ENCODE measurements at regions not wholly inside any gene's neighbourhood (a gene's known extent, or its start where the extent isn't known, plus 50 kb on each side); places are given as distances from the start of the nearest gene placed in this dataset.

DNA sequence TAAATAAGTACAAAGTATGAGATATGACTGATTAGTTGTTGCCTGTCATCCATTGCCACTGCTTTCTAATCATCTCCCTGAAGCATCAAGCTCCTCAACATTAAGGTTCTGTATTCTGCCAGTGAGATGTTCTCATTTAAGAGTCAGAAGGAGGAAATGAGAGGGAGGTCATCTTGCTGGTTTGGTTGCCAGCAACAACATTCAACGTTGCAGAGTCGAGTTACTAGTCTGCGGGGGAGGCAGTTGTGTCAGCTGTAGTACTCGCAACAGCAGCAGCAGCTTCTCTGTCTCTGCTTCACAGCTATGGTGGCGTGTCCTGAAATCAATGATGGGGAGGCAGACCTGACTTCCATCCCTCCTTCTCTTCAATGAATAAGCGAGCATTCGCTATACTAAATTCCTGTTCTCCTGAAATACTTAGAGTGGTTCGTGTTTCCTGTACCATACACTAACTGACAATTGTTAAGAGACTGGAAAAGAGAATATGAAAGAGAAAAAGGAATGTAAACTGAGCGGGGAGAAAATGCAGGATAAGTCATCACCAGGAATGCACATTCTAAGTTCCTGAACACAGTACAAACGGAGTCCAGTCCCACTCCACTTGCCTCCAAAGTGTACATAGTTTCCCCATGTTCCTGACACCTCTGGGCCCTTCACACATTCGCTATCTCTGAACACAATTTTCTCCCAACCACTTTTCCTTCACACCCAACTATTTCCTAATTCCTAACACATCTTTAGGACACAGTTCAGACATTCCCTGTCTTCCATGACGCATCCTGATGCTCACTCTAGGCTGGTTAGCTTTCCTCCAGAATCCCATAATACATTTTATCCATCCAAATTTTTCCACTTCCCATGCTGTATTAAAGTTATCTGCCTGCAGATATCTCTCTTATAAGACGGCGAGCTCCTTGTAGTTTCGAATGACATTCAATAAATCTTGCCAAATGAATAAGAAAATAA is 263.0 kb downstream of the KLF12 start:
- Histone ChIP-seq H3K9me2 (replicated peaks; ENCODE audit: low read length) (no peaks in the 10 kb centered on the region), H2AFZ (ENCODE audit: low read length) (no peak overlapping the region), H3K27me3 (ENCODE audit: low read length) (no peaks in the 10 kb centered on the region), H3F3A (ENCODE audit: low read length, unreplicated experiment) (no peaks in the 10 kb centered on the region), H3K4me3 (ENCODE audit: low read length) (no peak overlapping the region), H4K20me1 (ENCODE audit: low read length) (no peaks in the 10 kb centered on the region), H3K36me3 (ENCODE audit: low read depth, low read length) (no peaks in the 10 kb centered on the region), H3K4me1 (ENCODE audit: insufficient read depth, low read length) (no peaks in the 10 kb centered on the region), H3K9me3 (ENCODE audit: low read length) (no peaks in the 10 kb centered on the region), H3K27ac (ENCODE audit: low read length) (no peak overlapping the region), H3K9ac (ENCODE audit: low read length) (no peak overlapping the region), H3K79me2 (ENCODE audit: low read length) (no peaks in the 10 kb centered on the region), H3K4me2 (ENCODE audit: low read length) (no peak overlapping the region)
- DNase-seq (no peak), ATAC-seq (no peak)
- ChIA-PET POLR2A (ENCODE audit: unreplicated experiment) (no interaction called here), CTCF (no interaction called here)
- TF ChIP-seq EZH2 (IDR thresholded peaks at IDR 0.05; ENCODE audit: low read length, unreplicated experiment) (no peak), EZH2phosphoT487 (IDR thresholded peaks at IDR 0.05; ENCODE audit: borderline replicate concordance, low read length) (no peak)
- TF ChIP-seq, protein P1, sequence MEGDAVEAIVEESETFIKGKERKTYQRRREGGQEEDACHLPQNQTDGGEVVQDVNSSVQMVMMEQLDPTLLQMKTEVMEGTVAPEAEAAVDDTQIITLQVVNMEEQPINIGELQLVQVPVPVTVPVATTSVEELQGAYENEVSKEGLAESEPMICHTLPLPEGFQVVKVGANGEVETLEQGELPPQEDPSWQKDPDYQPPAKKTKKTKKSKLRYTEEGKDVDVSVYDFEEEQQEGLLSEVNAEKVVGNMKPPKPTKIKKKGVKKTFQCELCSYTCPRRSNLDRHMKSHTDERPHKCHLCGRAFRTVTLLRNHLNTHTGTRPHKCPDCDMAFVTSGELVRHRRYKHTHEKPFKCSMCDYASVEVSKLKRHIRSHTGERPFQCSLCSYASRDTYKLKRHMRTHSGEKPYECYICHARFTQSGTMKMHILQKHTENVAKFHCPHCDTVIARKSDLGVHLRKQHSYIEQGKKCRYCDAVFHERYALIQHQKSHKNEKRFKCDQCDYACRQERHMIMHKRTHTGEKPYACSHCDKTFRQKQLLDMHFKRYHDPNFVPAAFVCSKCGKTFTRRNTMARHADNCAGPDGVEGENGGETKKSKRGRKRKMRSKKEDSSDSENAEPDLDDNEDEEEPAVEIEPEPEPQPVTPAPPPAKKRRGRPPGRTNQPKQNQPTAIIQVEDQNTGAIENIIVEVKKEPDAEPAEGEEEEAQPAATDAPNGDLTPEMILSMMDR (conservative IDR thresholded peaks at IDR 0.05; ENCODE audit: low read depth, low read length), result no peak
- BruUV-seq (replicated peaks), result no TSS peak
- intact Hi-C loops (cut with micrococcal nuclease), result no loop called here

DNA sequence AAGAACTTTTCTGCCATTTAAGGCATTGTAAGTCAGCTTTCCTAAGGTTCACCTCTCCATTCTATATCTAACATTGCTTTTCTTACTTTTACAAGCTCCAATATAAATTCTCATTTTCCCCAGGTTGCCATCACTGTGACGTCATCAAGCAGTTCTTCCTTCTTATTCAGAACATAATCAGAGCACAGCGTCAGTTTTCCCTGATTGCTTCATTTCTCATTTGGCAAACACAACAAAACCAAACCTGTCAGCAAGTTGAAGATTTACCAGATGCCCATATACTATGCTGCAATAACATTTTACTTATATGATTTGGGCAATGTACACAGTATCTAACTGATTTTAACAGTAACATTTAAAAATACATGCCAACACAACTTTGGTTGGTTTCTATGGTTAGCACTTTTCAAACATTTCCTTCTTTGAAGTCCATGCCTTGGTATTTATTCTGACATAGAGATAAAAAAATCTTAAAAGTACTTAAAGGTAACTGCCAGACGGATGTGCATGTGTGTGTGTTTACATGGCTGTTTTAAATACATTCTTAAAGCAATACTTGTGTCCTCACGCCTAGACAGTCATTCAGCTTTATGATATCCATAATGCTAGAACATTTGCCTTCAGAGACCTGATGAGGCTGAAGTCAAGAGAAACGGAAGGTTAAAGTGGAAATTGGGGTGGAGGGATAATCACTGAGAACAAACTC is 264.0 kb downstream of the KLF12 start:
- intact Hi-C loops (cut with micrococcal nuclease), result no loop called here
- Histone ChIP-seq H3K79me2 (ENCODE audit: low read length) (no peaks in the 10 kb centered on the region), H4K20me1 (ENCODE audit: low read length) (no peaks in the 10 kb centered on the region), H3K9ac (ENCODE audit: low read length) (no peak overlapping the region), H3K9me2 (replicated peaks; ENCODE audit: low read length) (no peaks in the 10 kb centered on the region), H3K27ac (ENCODE audit: low read length) (no peak overlapping the region), H3K4me3 (ENCODE audit: low read length) (no peak overlapping the region), H3F3A (ENCODE audit: low read length, unreplicated experiment) (no peaks in the 10 kb centered on the region), H3K4me1 (ENCODE audit: insufficient read depth, low read length) (no peaks in the 10 kb centered on the region), H3K4me2 (ENCODE audit: low read length) (no peak overlapping the region), H3K9me3 (ENCODE audit: low read length) (no peaks in the 10 kb centered on the region), H2AFZ (ENCODE audit: low read length) (no peak overlapping the region), H3K27me3 (ENCODE audit: low read length) (no peaks in the 10 kb centered on the region), H3K36me3 (ENCODE audit: low read depth, low read length) (no peaks in the 10 kb centered on the region)
- no peak for ATAC-seq
- BruUV-seq (replicated peaks), result no TSS peak
- no peak for DNase-seq
- no peak for TF ChIP-seq EZH2 (IDR thresholded peaks at IDR 0.05; ENCODE audit: low read length, unreplicated experiment)
- TF ChIP-seq, protein P1 (conservative IDR thresholded peaks at IDR 0.05; ENCODE audit: low read depth, low read length), result no peak
- no peak for TF ChIP-seq EZH2phosphoT487 (IDR thresholded peaks at IDR 0.05; ENCODE audit: borderline replicate concordance, low read length)
- POLR2A ChIA-PET (ENCODE audit: unreplicated experiment), result no interaction called here
- CTCF ChIA-PET, result no interaction called here

DNA sequence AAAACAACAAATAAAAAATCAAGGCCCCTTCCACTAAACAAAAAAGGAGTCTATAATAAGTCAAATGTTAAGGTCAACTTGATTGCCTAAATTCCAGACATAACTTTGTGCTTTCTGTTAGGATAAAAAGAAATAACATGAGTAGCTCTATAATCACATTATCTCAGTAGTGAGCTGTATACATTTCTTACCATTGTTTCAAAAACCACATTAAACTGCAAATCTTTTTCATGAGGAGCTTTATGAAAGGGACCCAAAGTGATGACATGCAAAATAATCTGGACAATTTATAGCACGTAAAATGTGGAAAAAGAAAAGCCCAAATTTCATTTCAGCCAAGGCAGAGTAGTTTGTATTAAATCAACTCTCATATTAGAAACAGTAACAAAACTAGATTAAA is 269.2 kb downstream of the KLF12 start:
- no peaks in the 10 kb centered on the region for H3F3A ChIP-seq (ENCODE audit: low read length, unreplicated experiment)
- H3K9ac ChIP-seq (ENCODE audit: low read length), result no peak overlapping the region
- POLR2A ChIA-PET (ENCODE audit: unreplicated experiment), result no interaction called here
- no peak for TF ChIP-seq EZH2phosphoT487 (IDR thresholded peaks at IDR 0.05; ENCODE audit: borderline replicate concordance, low read length)
- TF ChIP-seq, protein P1 (conservative IDR thresholded peaks at IDR 0.05; ENCODE audit: low read depth, low read length), result no peak
- TF ChIP-seq EZH2 (IDR thresholded peaks at IDR 0.05; ENCODE audit: low read length, unreplicated experiment), result no peak
- DNase-seq (no peak), ATAC-seq (no peak)
- no peak overlapping the region for H3K4me3 ChIP-seq (ENCODE audit: low read length)
- H3K27me3 ChIP-seq (ENCODE audit: low read length), result no peaks in the 10 kb centered on the region
- intact Hi-C loops (cut with micrococcal nuclease), result no loop called here
- no peak overlapping the region for H2AFZ ChIP-seq (ENCODE audit: low read length)
- no peaks in the 10 kb centered on the region for H3K9me2 ChIP-seq (replicated peaks; ENCODE audit: low read length)
- no peak overlapping the region for H3K27ac ChIP-seq (ENCODE audit: low read length)
- no peaks in the 10 kb centered on the region for H3K9me3 ChIP-seq (ENCODE audit: low read length)
- no peaks in the 10 kb centered on the region for H3K4me1 ChIP-seq (ENCODE audit: insufficient read depth, low read length)
- CTCF ChIA-PET, result no interaction called here
- no peaks in the 10 kb centered on the region for H3K36me3 ChIP-seq (ENCODE audit: low read depth, low read length)
- no peaks in the 10 kb centered on the region for H3K79me2 ChIP-seq (ENCODE audit: low read length)
- H4K20me1 ChIP-seq (ENCODE audit: low read length), result no peaks in the 10 kb centered on the region
- no TSS peak for BruUV-seq (replicated peaks)
- no peak overlapping the region for H3K4me2 ChIP-seq (ENCODE audit: low read length)

Measured in PC-3 (cell line).